Activated CD4-positive, alpha-beta T cell treated with anti-CD3 and anti-CD28 coated beads, Interleukin-2, amount 10 ng/mL, durations not matched to agents 24 days and 14 days (primary cell): ENCODE measurements at regions not wholly inside any gene's neighbourhood (a gene's known extent, or its start where the extent isn't known, plus 50 kb on each side); places are given as distances from the start of the nearest gene placed in this dataset.

Experiments
- DNase-seq: peaks from one replicate; pipeline ENCODE4 v3.0.0; 2022
- H3K27ac Mint-ChIP-seq: one replicate; pipeline ENCODE4 v1.8.0; 2022; ENCODE audit warnings: mild to moderate bottlenecking, mixed read lengths
- H3K27me3 Mint-ChIP-seq: one replicate; pipeline ENCODE4 v1.8.0; 2022; ENCODE audit warnings: mixed read lengths
- H3K36me3 Mint-ChIP-seq: one replicate; pipeline ENCODE4 v1.8.0; 2022; ENCODE audit warnings: low read depth, mild to moderate bottlenecking, mixed read lengths
- H3K4me1 Mint-ChIP-seq: one replicate; pipeline ENCODE4 v1.8.0; 2021; ENCODE audit warnings: mixed read lengths
- H3K4me3 Mint-ChIP-seq: one replicate; pipeline ENCODE4 v1.8.0; 2022; ENCODE audit warnings: mild to moderate bottlenecking, moderate library complexity, mixed read lengths
- H3K9me3 Mint-ChIP-seq: one replicate; pipeline ENCODE4 v1.8.0; 2021; ENCODE audit warnings: mixed read lengths
- intact Hi-C: fragments of 100-400 bp; cut with micrococcal nuclease; formaldehyde crosslinking; loops from one replicate; pipeline ENCODE4 v1.15.1; 2023

DNA sequence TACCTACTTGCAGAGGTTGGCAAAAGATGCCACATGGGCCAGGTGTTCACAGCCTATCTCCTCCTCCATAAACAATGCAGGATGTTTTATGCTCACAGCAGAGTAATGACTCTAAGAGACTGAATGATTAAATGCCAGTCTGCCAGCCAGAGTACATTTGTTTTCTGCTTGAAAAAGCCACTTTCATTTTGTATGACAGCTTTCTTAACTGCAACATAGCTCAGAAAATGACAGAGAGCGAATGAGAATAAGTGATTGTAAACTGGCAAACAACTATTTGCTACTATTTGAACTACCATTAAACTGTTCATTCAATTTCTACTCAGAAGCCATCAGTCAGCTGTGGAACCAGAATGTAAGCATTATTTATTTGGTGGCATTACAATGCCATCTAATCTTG, 50.6 kb upstream of the DCC start:
- intact Hi-C loops = loop anchor here (2.0 kb wide), 1 partner anchor 621 kb away; no protein-coding TSS in a partner anchor
- Mint-ChIP-seq H3K4me3 (no peak overlapping the region), H3K4me1 (no peaks in the 10 kb centered on the region)

More for the DNA sequence above, 50.6 kb upstream of the DCC start:
- Mint-ChIP-seq H3K27ac (no peak overlapping the region), H3K27me3 (no peaks in the 10 kb centered on the region), H3K9me3 (no peaks in the 10 kb centered on the region), H3K36me3 (no peaks in the 10 kb centered on the region)
- no peak for DNase-seq
